ENCODE measurements at regions not wholly inside any gene's neighbourhood (a gene's known extent, or its start where the extent isn't known, plus 50 kb on each side); places are given as distances from the start of the nearest gene placed in this dataset.

GRCh38 chr12:95395696-95396095, 78.3 kb upstream of the METAP2 start:
- TF ChIP-seq CTCF (IDR thresholded peaks at IDR 0.05; ENCODE audit: control insufficient read depth, extremely low read depth, insufficient read depth) = no peak
- DNase-seq (ENCODE audit: low read depth) = no peak
- H3K4me3 ChIP-seq (ENCODE audit: low read depth, low read length) = no peak overlapping the region

- no peak for TF ChIP-seq CTCF (IDR thresholded peaks at IDR 0.05; ENCODE audit: control insufficient read depth, extremely low read depth, insufficient read depth)
- H3K4me3 ChIP-seq (ENCODE audit: low read depth, low read length) = no peak overlapping the region
- DNase-seq (ENCODE audit: low read depth) = no peak
These were observed 77.0 kb upstream of the METAP2 start for GRCh38 chr12:95396849-95397468.

- no peak for TF ChIP-seq CTCF (IDR thresholded peaks at IDR 0.05; ENCODE audit: control insufficient read depth, extremely low read depth, insufficient read depth)
- no peak overlapping the region for H3K4me3 ChIP-seq (ENCODE audit: low read depth, low read length)
- DNase-seq (ENCODE audit: low read depth) = no peak
These were observed 76.4 kb upstream of the METAP2 start for GRCh38 chr12:95397571-95397970.

GRCh38 chr12:95402096-95402495, 71.9 kb upstream of the METAP2 start:
- H3K4me3 ChIP-seq (ENCODE audit: low read depth, low read length) = no peak overlapping the region
- TF ChIP-seq CTCF (IDR thresholded peaks at IDR 0.05; ENCODE audit: control insufficient read depth, extremely low read depth, insufficient read depth) = no peak
- no peak for DNase-seq (ENCODE audit: low read depth)

GRCh38 chr12:95408201-95408600, 65.8 kb upstream of the METAP2 start:
- TF ChIP-seq CTCF (IDR thresholded peaks at IDR 0.05; ENCODE audit: control insufficient read depth, extremely low read depth, insufficient read depth) = no peak
- H3K4me3 ChIP-seq (ENCODE audit: low read depth, low read length) = no peak overlapping the region
- no peak for DNase-seq (ENCODE audit: low read depth)

GRCh38 chr12:95411057-95411456, 62.9 kb upstream of the METAP2 start:
- no peak for TF ChIP-seq CTCF (IDR thresholded peaks at IDR 0.05; ENCODE audit: control insufficient read depth, extremely low read depth, insufficient read depth)
- no peak for DNase-seq (ENCODE audit: low read depth)
- no peak overlapping the region for H3K4me3 ChIP-seq (ENCODE audit: low read depth, low read length)

- no peak overlapping the region for H3K4me3 ChIP-seq (ENCODE audit: low read depth, low read length)
- TF ChIP-seq CTCF (IDR thresholded peaks at IDR 0.05; ENCODE audit: control insufficient read depth, extremely low read depth, insufficient read depth) = no peak
- DNase-seq (ENCODE audit: low read depth) = no peak
These were observed 62.5 kb upstream of the METAP2 start for GRCh38 chr12:95411466-95411865.
